ENCODE measurements at regions not wholly inside any gene's neighbourhood (a gene's known extent, or its start where the extent isn't known, plus 50 kb on each side); places are given as distances from the start of the nearest gene placed in this dataset.
A peak's percentile ranks its signal among the peaks of the same experiment; 100 is the strongest.

DNA sequence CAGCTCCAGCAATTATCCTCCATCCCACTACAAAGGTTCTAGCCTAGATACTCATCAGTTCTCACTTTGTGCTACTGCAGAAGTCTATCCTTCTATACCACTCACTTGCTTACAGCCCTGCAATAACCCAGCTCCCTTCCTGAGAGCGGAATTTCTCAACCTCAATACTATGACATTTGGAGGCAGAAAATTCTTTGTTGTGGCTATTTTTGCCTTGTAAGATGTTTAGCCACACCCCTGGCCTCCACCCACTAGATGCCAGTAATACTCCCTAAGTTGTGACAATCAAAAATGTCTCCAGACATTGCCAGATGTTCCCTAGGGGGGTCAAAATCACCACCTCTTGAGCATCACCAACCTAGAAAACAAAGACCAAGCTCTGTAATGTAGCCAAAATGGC, 149.5 kb downstream of the QDPR start:
- no peak overlapping the region for H3K4me3 ChIP-seq
- no peaks in the 10 kb centered on the region for H3K9me3 ChIP-seq
- no peak for DNase-seq

DNA sequence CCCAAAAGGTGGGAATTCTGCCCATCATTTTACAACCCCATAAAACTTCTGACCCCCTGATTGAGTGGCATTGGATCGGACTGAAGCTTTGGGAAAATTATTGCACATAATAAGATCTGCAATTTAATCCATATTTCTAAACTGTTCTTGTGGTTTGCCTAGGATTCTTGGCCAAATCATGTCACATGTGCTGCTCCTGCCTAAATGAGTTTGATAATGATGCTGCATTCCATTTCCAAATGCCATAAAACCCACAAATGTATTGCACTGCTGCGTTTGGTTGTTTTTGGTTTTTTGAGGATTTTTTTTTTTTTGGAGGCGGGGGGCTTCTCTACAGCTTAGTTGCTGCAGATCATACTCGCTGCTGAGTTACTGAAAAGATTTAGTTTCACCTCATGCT, 153.6 kb downstream of the QDPR start:
- TF ChIP-seq POLR2A (IDR thresholded peaks at IDR 0.05) = no peak
- TF ChIP-seq, protein P1, sequence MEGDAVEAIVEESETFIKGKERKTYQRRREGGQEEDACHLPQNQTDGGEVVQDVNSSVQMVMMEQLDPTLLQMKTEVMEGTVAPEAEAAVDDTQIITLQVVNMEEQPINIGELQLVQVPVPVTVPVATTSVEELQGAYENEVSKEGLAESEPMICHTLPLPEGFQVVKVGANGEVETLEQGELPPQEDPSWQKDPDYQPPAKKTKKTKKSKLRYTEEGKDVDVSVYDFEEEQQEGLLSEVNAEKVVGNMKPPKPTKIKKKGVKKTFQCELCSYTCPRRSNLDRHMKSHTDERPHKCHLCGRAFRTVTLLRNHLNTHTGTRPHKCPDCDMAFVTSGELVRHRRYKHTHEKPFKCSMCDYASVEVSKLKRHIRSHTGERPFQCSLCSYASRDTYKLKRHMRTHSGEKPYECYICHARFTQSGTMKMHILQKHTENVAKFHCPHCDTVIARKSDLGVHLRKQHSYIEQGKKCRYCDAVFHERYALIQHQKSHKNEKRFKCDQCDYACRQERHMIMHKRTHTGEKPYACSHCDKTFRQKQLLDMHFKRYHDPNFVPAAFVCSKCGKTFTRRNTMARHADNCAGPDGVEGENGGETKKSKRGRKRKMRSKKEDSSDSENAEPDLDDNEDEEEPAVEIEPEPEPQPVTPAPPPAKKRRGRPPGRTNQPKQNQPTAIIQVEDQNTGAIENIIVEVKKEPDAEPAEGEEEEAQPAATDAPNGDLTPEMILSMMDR (IDR thresholded peaks at IDR 0.05) = no peak
- H3K4me1 ChIP-seq = no peaks in the 10 kb centered on the region
- H3K27me3 ChIP-seq = no peaks in the 10 kb centered on the region
- no peaks in the 10 kb centered on the region for H3K9me3 ChIP-seq
- H3K4me3 ChIP-seq = no peak overlapping the region
- no peaks in the 10 kb centered on the region for H3K36me3 ChIP-seq
- DNase-seq = no peak
- H3K27ac ChIP-seq = no peak overlapping the region

More for the DNA sequence above, 149.5 kb downstream of the QDPR start:
- Histone ChIP-seq H3K4me1 (no peaks in the 10 kb centered on the region), H3K27me3 (no peaks in the 10 kb centered on the region), H3K27ac (no peak overlapping the region), H3K36me3 (no peaks in the 10 kb centered on the region)
- TF ChIP-seq, protein P1 (IDR thresholded peaks at IDR 0.05) = no peak
- no peak for TF ChIP-seq POLR2A (IDR thresholded peaks at IDR 0.05)

DNA sequence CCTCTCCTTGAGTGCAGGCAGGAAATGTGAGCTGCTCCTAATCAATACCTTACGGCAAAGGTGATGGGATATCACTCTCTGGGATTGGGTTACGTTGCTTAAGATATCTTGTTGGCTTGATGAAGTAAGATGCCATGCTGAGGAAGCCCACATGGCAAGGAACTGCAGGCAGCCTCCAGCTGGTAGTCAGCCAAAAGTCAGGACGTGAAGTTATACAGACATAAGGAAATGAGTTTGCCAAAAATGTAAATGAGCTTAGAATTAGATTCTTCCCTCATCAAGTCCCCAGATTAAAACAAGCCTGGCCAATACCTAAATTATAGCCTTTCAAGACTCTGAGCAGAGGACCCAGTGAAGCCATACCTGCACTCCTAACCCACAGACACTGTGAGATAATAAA, 155.0 kb downstream of the QDPR start:
- no peaks in the 10 kb centered on the region for H3K4me1 ChIP-seq
- DNase-seq = no peak
- H3K27ac ChIP-seq = no peak overlapping the region
- H3K9me3 ChIP-seq = no peaks in the 10 kb centered on the region
- no peaks in the 10 kb centered on the region for H3K36me3 ChIP-seq
- H3K4me3 ChIP-seq = no peak overlapping the region
- H3K27me3 ChIP-seq = no peaks in the 10 kb centered on the region
- TF ChIP-seq POLR2A (IDR thresholded peaks at IDR 0.05) = no peak
- TF ChIP-seq, protein P1 (IDR thresholded peaks at IDR 0.05) = no peak

DNA sequence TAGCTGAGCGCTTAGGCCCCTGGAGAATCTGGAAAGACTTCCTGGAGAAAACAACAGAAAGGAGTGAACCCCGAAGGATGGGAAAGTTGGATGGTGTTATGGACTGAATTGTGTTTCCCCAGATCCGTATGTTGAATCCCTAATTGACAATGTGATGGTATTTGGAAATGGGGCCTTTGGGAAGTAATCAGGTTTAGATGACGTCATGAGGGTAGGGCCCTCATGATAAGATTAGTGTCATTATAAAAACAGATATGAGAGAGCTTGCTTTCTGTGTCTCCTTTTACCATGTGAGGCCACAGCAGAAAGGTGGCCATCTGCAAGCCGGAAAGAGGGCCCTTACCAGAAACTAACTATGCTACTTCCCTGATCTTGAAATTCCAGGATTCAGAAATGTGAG, 159.5 kb downstream of the QDPR start:
- no peak overlapping the region for H3K27ac ChIP-seq
- H3K27me3 ChIP-seq = no peaks in the 10 kb centered on the region
- TF ChIP-seq, protein P1 (IDR thresholded peaks at IDR 0.05) = no peak
- TF ChIP-seq POLR2A (IDR thresholded peaks at IDR 0.05) = no peak
- DNase-seq = no peak
- no peak overlapping the region for H3K4me3 ChIP-seq
- H3K9me3 ChIP-seq = no peaks in the 10 kb centered on the region
- no peaks in the 10 kb centered on the region for H3K4me1 ChIP-seq
- no peaks in the 10 kb centered on the region for H3K36me3 ChIP-seq

DNA sequence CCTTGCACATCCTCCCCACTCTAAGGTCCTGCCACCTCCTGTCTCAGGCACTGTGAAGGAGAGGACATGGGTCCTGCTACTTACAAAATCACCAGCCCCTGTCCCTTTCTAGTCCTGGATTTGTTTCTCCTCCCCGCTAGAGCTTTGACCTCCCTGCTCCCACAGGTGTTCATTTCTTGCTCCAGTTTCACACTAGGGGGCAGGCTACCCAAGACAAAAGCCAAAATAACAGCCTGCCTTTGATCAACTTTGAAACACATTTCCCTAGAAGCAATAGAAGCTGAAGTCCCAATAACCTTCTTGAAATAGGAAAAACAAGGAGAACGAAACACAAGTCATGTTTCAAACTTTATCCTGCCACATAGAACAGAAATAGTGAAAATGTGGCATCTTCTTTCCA, 164.4 kb downstream of the QDPR start:
- no peaks in the 10 kb centered on the region for H3K27me3 ChIP-seq
- no peak overlapping the region for H3K4me3 ChIP-seq
- H3K4me1 ChIP-seq = no peaks in the 10 kb centered on the region
- TF ChIP-seq POLR2A (IDR thresholded peaks at IDR 0.05) = no peak
- TF ChIP-seq, protein P1 (IDR thresholded peaks at IDR 0.05) = peak in 4 of 6 experiments; percentile 24 to 43 (median 36)
- H3K36me3 ChIP-seq = no peaks in the 10 kb centered on the region
- H3K27ac ChIP-seq = no peak overlapping the region
- no peaks in the 10 kb centered on the region for H3K9me3 ChIP-seq
- DNase-seq = no peak

DNA sequence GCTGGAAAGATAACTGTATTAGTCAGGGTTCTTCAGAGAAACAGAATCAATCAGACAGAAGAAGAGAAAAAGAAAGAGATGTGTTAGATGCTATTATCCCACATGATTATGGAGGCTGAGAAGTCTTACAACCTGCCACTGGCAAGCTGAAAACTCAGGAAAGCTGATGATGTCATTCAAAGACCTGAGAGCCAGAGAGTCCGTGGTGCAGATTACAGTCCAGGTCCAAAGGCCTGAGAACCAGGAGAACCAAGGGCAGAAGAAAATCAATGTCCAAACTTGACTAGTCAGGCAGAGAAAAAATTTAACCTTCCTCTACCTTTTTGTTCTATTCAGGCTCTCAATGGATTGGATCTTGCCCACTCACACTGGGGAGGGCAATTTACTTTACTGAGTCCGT, 172.5 kb downstream of the QDPR start:
- no peaks in the 10 kb centered on the region for H3K4me1 ChIP-seq
- H3K36me3 ChIP-seq = no peaks in the 10 kb centered on the region
- H3K27ac ChIP-seq = no peak overlapping the region
- TF ChIP-seq, protein P1 (IDR thresholded peaks at IDR 0.05) = no peak
- TF ChIP-seq POLR2A (IDR thresholded peaks at IDR 0.05) = no peak
- H3K4me3 ChIP-seq = no peak overlapping the region
- no peaks in the 10 kb centered on the region for H3K27me3 ChIP-seq
- no peak for DNase-seq
- H3K9me3 ChIP-seq = no peaks in the 10 kb centered on the region
